H1 (cell line): ENCODE measurements at regions not wholly inside any gene's neighbourhood (a gene's known extent, or its start where the extent isn't known, plus 50 kb on each side); places are given as distances from the start of the nearest gene placed in this dataset.

ENCODE experiments used
- CTCF ChIP-seq, 3 experiments: IDR thresholded peaks; 1 replicate in 2 of 3; 2 replicates in 1 of 3; pipeline versions ENCODE4 v1.5.1 to v1.6.1; 2011; ENCODE audit warnings: low read length in 3 of 3, mild to moderate bottlenecking in 3 of 3, inconsistent platforms in 2 of 3, low read depth in 1 of 3, moderate library complexity in 1 of 3; ENCODE audit not compliant: insufficient read depth in 1 of 3; ENCODE audit errors: control extremely low read depth in 1 of 3
- GABPA ChIP-seq: IDR thresholded peaks from 2 replicates; pipeline ENCODE4 v1.6.1; 2011; ENCODE audit warnings: mild to moderate bottlenecking, low read length, moderate library complexity, borderline replicate concordance; ENCODE audit not compliant: insufficient read depth
- JUND ChIP-seq: IDR thresholded peaks from 2 replicates; pipeline ENCODE4 v1.6.1; 2011; ENCODE audit warnings: mild to moderate bottlenecking, improper control_type of control experiment, low read length
- PHF8 ChIP-seq: fragments of 200-600 bp; sonication (generic); conservative IDR thresholded peaks from 2 replicates; pipeline ENCODE4 v1.7.1; 2012; ENCODE audit warnings: low read depth, mild to moderate bottlenecking, inconsistent platforms, low read length, moderate library complexity
- POLR2A ChIP-seq, 2 experiments: IDR thresholded peaks; 1 replicate in 1 of 2; 2 replicates in 1 of 2; pipeline ENCODE4 v1.6.1; 2011; ENCODE audit warnings: low read depth in 2 of 2, low read length in 2 of 2, mild to moderate bottlenecking in 2 of 2; ENCODE audit errors: control extremely low read depth in 1 of 2
- POLR2AphosphoS5 ChIP-seq: IDR thresholded peaks from 2 replicates; pipeline ENCODE4 v1.6.1; 2011; ENCODE audit warnings: low read depth, low read length
- RNF2 ChIP-seq: fragments of 200-900, 300-1000 bp; sonication (generic); IDR thresholded peaks from 2 replicates; pipeline ENCODE4 v1.7.1; 2016; ENCODE audit warnings: borderline replicate concordance, low read depth, mild to moderate bottlenecking, antibody characterized with exemption, low read length; ENCODE audit not compliant: poor library complexity, severe bottlenecking; ENCODE audit errors: missing control alignments
- SUZ12 ChIP-seq: fragments of 200-600 bp; sonication (generic); IDR thresholded peaks from 2 replicates; pipeline ENCODE4 v1.6.1; 2012; ENCODE audit warnings: mild to moderate bottlenecking, inconsistent platforms, low read length, moderate library complexity, mixed read lengths
- TAF7 ChIP-seq: optimal IDR thresholded peaks from 2 replicates; pipeline ENCODE3; 2011; ENCODE audit warnings: low read depth, mild to moderate bottlenecking, inconsistent platforms, low read length, moderate library complexity, borderline replicate concordance
- YY1 ChIP-seq: IDR thresholded peaks from 2 replicates; pipeline ENCODE4 v1.6.1; 2011; ENCODE audit warnings: low read depth, mild to moderate bottlenecking, low read length
- ZNF274 ChIP-seq: IDR thresholded peaks from 2 replicates; pipeline ENCODE4 v1.7.0; 2012; ENCODE audit warnings: low read length, borderline replicate concordance; ENCODE audit errors: extremely low read depth

GRCh38 chr4:45036677-45037076 lies 310.3 kb upstream of the GNPDA2 start:
- TF ChIP-seq CTCF (IDR thresholded peaks at IDR 0.05; ENCODE audit: control extremely low read depth in 1 of 3, insufficient read depth in 1 of 3, low read depth in 1 of 3, low read length in 3 of 3): no peak
- no peak for TF ChIP-seq POLR2A (IDR thresholded peaks at IDR 0.05; ENCODE audit: control extremely low read depth in 1 of 2, low read depth in 2 of 2, low read length in 2 of 2)
- no peak for TF ChIP-seq GABPA
- TF ChIP-seq RNF2: no peak
- no peak for TF ChIP-seq JUND
- TF ChIP-seq SUZ12: no peak
- no peak for TF ChIP-seq YY1
- no peak for TF ChIP-seq POLR2AphosphoS5
- no peak for TF ChIP-seq TAF7
- TF ChIP-seq PHF8: no peak
- no peak for TF ChIP-seq ZNF274
